SK-N-DZ (cell line): ENCODE measurements at regions not wholly inside any gene's neighbourhood (a gene's known extent, or its start where the extent isn't known, plus 50 kb on each side); places are given as distances from the start of the nearest gene placed in this dataset.

Experiments used
- DNase-seq: peaks from one replicate; pipeline ENCODE4 v3.0.0-alpha.2; 2015; ENCODE audit warnings: low spot score

DNA sequence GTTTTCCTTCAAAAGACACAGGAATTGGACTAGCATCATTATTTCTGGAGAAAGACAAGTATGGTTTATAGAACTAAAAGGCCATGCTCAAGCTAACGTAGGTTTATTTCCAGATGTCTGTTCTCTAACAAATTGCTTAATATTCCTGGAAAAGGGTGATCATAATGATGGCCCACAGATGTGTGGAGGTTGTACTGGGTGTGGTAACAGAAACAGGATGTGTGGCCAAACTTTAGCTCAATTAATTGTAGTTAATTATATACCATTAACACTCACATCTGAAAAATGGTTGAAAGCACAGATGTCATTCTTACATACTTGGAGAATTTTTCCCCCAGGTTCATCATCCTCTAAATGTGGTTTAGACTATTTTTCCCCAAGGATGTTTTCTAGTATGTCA is 292.7 kb upstream of the RASA1 start:
- DNase-seq: no peak

DNA sequence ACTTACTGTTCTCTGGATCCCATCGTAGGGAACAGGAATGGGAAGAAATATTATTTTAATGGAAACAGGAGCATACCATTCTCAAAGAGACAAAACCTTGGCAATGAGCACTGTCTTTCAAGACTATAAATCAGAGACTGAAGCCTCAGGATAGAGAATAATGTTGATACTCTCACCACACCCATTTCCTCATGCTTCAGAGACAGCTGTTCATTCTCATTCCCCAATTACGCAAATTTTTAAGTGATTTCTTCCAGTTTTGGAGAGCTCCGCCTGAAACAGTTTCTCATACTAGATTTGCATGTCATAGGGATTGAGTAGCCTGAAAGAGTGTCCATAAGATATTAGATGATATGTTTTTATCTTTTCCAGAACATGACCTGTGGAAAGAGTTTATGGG is 290.5 kb upstream of the RASA1 start:
- DNase-seq: no peak

DNA sequence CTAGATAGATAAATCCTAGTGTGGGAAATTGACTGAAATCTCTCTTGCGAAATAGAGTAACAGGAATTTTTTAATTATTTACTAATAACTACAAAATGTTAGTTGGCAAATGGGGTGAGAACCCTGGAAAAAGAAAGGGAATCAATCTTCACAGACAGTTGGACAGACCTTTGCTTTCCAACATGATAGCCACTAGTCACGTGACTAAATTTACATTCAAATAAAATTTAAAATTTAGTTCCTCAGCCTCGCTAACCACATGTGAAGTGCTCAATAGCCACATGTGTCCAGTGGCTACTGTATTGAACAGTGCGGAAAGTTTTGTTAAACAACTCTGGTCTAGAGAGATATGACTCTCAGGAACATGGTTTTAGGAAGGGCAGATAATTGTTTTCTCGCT is 289.9 kb upstream of the RASA1 start:
- DNase-seq: no peak

DNA sequence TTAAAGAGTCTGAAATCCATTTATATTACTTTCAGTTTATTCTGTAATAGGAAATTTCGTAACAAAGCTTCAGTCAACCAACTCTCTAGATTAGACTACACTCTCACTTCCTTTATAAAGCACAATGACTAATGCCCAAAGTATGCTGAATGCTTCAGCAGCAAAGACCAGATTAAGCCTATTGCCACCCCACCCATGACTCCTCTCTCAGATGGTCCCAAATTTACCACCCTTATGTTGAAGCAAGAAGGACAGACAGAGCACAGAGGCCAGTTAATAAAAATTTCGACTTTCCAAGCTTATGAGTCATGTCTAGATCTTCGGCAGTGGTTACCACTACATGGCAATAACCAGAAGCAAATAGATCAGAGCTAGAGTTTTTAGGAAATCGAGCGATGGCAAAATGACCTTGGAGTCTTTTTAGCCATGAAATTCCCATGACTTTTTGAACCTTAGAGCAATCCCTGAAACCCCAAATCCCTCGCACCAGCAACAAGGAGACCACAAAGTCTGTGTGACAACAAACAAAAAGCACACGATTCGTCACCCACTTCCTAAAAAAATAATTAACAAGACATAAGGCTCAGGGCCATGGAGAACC is 287.8 kb upstream of the RASA1 start:
- DNase-seq: no peak

DNA sequence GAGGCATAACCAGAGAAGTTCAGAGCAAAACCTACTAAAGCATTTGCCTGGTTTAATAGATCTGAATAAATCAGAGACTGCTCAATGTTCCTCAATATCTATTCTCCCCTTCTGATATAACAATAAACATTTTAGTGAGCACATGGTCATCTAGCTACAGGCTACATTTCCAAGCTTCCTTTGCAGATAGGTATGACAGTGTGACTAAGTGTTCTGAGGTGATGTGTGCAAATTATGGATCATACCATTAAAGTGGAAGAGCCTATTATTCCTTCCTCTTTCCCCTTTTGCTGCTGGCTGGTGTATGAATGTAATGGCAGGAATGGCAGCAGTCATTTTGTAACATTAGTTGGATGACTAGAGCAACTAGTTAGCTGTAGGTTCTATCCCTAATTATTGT is 285.8 kb upstream of the RASA1 start:
- no peak for DNase-seq

DNA sequence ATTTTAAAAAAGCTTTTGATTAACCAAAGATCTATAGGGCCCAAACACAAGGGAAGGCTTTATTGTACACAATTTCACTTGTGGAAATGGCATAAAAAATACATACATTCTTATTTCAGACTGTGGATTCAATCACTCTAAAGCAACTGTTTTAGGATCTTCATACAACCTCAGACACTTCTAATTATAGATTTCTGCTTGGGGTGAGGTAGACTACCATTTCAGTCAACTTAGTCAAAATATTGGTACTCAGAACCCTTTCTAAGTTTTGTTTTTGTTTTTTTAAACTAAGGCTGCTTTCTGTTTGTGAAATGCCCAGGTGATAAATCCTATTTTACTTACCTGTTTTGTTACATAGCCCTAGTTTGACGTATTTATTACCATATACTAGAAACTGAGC is 284.5 kb upstream of the RASA1 start:
- DNase-seq: no peak

DNA sequence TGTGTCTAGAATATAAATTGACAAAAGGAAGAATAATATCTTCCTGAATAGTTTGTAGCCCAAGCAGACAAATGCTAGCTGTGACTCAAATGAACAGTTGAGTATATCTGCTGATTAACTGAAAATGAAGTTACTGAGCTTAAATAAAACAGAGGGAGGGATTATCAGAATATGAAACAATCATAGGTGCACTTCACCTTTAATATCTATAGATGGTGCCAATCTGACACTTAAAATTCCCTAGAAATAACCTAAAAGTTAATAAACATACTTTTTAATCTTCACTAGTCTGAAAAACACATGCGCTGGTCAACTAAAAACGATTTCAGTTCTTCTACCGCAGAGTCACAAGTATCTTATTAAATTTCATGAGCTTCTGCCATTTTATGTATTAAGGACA is 280.8 kb upstream of the RASA1 start:
- no peak for DNase-seq

DNA sequence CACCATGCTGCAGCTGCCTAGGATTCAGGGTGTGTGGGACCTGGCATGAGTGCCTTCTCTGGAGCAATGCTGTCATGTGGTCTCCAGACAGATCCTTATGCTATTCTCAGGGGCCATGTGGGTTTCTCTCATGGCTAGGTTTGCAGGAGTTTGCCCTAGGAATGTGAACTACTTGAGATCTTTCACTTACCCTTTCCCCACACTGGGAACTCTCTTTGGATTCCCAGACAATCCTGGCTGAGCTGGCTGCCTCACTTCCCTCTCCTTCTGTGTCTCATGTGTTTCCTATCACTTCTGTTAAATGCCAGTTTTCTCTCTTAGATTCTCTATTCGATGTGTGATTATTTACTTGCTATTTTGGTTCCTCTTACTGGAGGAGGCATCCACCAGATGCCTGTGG is 270.2 kb upstream of the RASA1 start:
- DNase-seq: no peak

DNA sequence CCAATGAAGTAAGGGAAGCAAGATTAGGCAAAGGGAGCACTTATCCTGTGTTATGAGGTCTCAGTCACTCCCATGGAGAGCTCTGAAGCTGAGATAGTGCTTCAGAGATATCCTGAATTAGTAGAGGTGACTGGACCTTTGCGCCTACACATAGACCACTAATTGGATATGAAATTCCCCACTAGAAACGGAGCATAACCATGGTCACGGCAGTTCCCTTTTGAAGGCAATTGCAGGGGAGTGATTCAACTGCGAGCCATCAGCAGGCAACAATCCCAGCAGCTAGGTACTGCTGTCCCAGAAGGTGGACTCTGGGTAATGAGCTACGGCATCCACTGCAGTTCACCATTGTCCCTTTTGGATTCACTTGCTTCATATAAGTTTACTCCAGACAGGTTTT is 267.7 kb upstream of the RASA1 start:
- no peak for DNase-seq

- DNase-seq: no peak
Measured at GRCh38 chr5:87002485-87002884, 265.2 kb upstream of the RASA1 start.

GRCh38 chr5:87004101-87004500 is 263.6 kb upstream of the RASA1 start:
- no peak for DNase-seq

DNA sequence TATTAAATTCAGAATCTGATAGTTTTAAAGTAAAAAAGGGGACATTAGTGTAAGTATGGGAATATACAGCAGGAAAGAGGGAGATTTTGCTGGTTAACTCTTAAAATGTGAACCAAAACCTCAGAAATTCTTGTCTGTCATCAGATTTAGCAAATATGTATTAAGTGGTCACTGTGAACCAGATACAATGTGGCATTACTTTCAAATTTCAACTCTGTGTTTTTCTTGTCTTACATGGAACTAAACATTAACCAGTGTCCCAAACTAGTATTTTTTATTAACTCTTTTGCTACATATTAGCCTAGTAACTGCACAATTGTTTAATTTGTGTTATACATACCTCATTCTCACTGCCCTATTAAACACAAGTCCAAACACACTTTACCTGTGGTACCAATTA is 259.9 kb upstream of the RASA1 start:
- no peak for DNase-seq

- no peak for DNase-seq
Measured at GRCh38 chr5:87008751-87009560, 258.7 kb upstream of the RASA1 start.

DNA sequence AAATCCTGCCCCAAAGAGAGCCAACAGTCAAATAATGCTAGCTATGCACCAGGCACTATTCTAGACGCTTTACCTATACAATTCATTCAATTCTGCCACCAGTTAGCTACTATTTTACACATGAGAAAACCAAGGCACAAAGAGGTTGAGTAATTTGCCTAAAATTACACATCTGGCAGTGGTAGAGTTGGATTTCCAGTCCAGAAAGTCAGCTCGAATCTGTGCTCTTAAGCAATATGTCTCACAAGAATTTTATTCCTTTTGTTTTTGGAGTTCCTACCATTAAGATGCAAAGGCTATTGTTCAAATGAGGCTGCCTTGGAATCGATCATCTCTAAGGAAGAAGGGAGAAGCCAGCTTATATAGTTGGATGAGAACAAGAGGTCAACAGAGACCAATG is 256.9 kb upstream of the RASA1 start:
- DNase-seq: no peak

GRCh38 chr5:87015901-87016300 is 251.8 kb upstream of the RASA1 start:
- no peak for DNase-seq

DNA sequence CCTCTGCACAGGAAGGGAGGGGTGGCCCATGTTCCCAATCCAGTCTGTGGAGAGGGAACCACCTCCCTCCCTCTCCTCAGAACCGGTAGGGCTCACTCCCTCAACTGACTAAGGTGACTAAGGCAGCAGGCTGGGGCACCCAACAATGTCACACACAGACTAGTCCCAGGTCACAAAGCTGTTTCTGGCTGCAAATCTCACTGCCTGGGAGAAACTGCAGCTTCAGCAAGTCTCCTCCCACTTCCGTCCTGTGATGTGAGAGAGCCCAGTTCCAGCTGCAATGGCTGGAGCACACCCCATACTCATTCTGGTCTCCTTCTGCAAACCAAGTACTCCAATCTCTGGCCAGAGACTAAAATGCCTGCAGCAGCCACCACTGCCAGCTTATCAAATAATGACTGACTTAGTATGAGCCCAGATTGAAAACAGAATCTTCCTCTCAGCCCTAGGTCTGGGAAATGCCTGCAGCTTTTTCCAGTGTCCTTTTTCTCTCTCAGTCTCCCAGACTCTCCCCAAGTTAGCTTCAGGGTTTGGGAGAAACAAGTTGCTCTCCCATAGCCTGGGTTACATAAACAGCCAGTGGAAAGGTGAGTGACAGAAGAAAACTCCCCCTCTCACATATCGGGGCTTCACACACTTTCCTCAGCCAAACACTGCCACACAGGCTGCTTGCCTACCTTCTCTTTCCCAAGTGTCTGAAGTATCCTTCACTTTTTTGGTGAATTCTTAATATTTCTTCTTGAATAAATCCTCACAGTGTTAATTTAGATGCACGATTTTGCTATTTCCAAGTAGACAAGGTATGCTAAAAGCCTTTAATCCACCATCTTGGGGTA is 247.4 kb upstream of the RASA1 start:
- DNase-seq: peak; percentile 5

DNA sequence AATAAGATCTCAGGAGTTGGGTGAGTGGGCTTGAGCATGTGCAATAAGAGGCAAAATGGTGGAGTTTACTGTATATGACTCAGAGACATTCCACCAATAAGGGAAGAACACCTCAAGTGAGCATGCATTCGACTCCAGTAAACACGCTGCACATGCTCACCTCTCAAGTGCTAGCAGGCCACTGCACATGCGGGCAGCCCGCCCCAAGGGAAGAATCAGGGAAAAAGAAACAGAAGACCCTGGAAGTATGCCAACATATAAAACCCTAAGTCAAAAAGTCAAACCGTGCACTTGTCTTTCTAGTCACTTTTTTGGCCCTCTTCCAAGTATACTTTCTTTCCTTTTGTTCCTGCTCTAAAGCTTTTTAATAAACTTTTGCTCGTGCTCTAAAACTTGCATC is 245.3 kb upstream of the RASA1 start:
- DNase-seq: no peak

GRCh38 chr5:87027570-87027969 is 240.1 kb upstream of the RASA1 start:
- no peak for DNase-seq

DNA sequence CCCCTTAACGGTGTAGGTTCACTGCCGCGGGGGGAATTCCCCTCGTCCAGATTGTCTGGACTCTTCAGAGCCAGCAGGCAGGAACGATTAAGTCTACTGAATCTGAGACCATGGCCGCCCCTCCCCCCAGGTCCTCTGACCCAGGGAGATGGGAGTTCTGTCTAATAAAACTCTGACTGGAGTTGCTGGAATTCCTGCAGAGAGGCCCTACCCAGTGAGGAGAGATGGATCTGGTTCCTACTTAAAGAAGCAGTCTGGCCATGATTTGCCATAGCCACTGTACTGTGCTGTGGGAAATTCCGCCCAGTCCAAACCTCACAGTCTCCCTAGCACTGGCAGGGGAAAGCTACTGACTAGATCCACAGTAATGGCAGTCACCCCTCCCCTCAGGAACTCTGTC is 237.7 kb upstream of the RASA1 start:
- no peak for DNase-seq

GRCh38 chr5:87030699-87031098 is 237.0 kb upstream of the RASA1 start:
- no peak for DNase-seq

DNA sequence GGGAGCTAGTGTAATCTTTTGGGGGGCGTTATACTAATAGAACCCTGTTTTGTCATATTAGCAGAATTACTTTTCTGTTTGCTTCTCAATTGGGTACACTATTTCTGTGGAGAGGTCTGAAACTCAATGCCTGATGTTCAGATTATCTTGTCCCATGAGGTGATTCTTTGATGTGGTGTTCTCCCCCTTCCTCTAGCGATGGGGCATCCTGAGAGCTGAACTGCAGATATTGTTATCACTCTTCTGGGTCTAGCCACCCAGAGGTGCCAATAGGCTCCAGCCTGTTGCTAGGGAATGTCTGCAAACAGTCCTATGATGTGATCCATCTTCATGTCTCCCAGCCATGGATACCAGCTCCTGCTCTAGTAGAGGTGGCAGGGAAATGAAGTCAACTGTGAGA is 233.1 kb upstream of the RASA1 start:
- DNase-seq: no peak

- no peak for DNase-seq
Measured at GRCh38 chr5:87042554-87042953, 225.1 kb upstream of the RASA1 start.

GRCh38 chr5:87048156-87048555 is 219.5 kb upstream of the RASA1 start:
- DNase-seq: no peak
